ENCODE measurements at regions not wholly inside any gene's neighbourhood (a gene's known extent, or its start where the extent isn't known, plus 50 kb on each side); places are given as distances from the start of the nearest gene placed in this dataset.
"Not testable (repeated sequence)": the region's sequence is repeated elsewhere in the genome, so short reads cannot be mapped to it uniquely, and the experiment has no call there.

- H3K4me3 ChIP-seq (replicated peaks in 1 of 2; ENCODE audit: low read depth in 1 of 2, low read length in 2 of 2); BruUV-seq (replicated peaks); H3K27me3 ChIP-seq (ENCODE audit: insufficient read depth, low read length); H2AFZ ChIP-seq (ENCODE audit: low read depth, low read length, poor library complexity, severe bottlenecking); H3K27ac ChIP-seq (ENCODE audit: low read depth, low read length); DNase-seq (ENCODE audit: low read depth, low spot score); H3K79me2 ChIP-seq (ENCODE audit: insufficient read depth, low read length); H3K9ac ChIP-seq (ENCODE audit: low read length); POLR2A ChIA-PET; RAD21 ChIA-PET (ENCODE audit: low non-redundant PET in 1 of 2, low total read pairs in 2 of 2, uncharacterized antibody in 2 of 2, unreplicated experiment in 2 of 2); H3K9me3 ChIP-seq (ENCODE audit: control insufficient read depth in 1 of 2, insufficient read depth in 1 of 2, low read depth in 1 of 2, low read length in 2 of 2); H3K36me3 ChIP-seq (ENCODE audit: control insufficient read depth in 1 of 2, insufficient read depth in 2 of 2, low read length in 2 of 2); H4K20me1 ChIP-seq (ENCODE audit: insufficient read depth); H3K9me2 ChIP-seq (ENCODE audit: insufficient read depth); CTCF ChIA-PET; intact Hi-C loops (cut with micrococcal nuclease): not testable (repeated sequence)
- ATAC-seq: peak; percentile 44
- peak overlapping the region; percentile 45; the same call in 1 of the 2 replicates for H3K4me2 ChIP-seq (ENCODE audit: low read length)
- H3K4me1 ChIP-seq (ENCODE audit: control insufficient read depth in 1 of 2, insufficient read depth in 2 of 2, low read length in 2 of 2): peaks cover 6 to 15% of the 10 kb centered on the region in 2 experiments
Observed at GRCh38 chr2:111312897-111313607, 192.3 kb downstream of the BCL2L11 start.

DNA sequence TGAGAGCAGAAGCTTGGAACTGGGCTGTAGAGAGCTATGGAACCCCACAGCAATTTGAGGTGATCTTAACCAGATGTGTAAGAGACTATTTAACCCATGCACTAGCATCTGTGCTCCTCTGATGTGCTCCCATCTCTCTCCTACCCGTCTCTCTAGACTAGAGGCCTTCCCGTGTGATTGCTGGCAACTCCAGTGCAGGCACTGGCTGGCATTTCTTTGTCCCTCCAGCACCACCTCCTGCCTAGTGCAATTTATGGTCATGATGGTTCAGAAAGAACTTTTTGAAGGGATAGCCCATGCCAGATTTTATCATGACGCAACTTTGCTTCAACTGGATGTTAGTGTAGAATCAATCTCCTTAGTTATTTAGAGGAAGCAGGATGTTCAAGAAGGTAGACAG, 193.0 kb downstream of the BCL2L11 start:
- POLR2A ChIA-PET; H4K20me1 ChIP-seq (ENCODE audit: insufficient read depth); DNase-seq (ENCODE audit: low read depth, low spot score); CTCF ChIA-PET; H3K27ac ChIP-seq (ENCODE audit: low read depth, low read length); H3K9ac ChIP-seq (ENCODE audit: low read length); H3K4me3 ChIP-seq (replicated peaks in 1 of 2; ENCODE audit: low read depth in 1 of 2, low read length in 2 of 2); intact Hi-C loops (cut with micrococcal nuclease); H2AFZ ChIP-seq (ENCODE audit: low read depth, low read length, poor library complexity, severe bottlenecking); BruUV-seq (replicated peaks); RAD21 ChIA-PET (ENCODE audit: low non-redundant PET in 1 of 2, low total read pairs in 2 of 2, uncharacterized antibody in 2 of 2, unreplicated experiment in 2 of 2); H3K9me3 ChIP-seq (ENCODE audit: control insufficient read depth in 1 of 2, insufficient read depth in 1 of 2, low read depth in 1 of 2, low read length in 2 of 2); H3K27me3 ChIP-seq (ENCODE audit: insufficient read depth, low read length); H3K36me3 ChIP-seq (ENCODE audit: control insufficient read depth in 1 of 2, insufficient read depth in 2 of 2, low read length in 2 of 2); H3K79me2 ChIP-seq (ENCODE audit: insufficient read depth, low read length); H3K4me2 ChIP-seq (ENCODE audit: low read length); H3K9me2 ChIP-seq (ENCODE audit: insufficient read depth): not testable (repeated sequence)
- H3K4me1 ChIP-seq (ENCODE audit: control insufficient read depth in 1 of 2, insufficient read depth in 2 of 2, low read length in 2 of 2): peaks cover 6 to 15% of the 10 kb centered on the region in 2 experiments
- 0 out of 2 replicates have a peak, but pooled peaks have one; percentile 13 for ATAC-seq

DNA sequence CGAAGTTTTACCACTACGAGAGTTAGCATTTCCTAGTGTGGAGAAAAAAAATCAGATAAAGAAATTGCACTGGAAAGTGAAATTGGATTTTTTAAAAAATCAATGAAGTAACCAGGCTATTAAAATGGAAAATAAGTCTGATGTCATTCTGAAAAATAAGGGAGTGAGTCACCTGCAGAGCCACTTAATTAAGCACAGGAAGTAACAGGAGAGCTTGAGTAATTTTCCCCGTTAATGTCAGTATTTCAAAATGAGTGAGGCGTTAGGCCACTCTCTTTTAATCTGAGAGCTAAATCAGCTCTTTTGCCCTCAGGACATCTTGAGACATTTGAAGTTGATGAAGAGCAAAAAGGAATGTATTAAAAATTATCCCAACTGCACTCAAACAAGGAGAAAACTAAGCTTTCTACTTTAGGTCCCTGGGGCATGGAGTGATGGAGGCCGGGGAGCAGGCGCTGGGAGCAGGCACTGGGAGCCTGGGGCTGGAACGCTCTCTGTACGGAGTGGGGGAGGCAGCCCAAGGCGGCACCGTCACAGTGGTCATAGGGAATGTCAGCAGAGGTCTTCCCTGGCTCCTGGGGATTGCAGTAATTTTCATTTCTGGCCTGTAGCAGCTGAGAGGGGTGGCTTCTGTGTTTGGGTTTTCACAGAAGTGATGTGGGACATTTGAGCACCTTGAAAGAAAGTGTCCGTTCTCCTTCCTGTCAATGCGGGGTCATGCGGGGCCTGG, 194.6 kb downstream of the BCL2L11 start:
- intact Hi-C loops (cut with micrococcal nuclease); POLR2A ChIA-PET; H3K9me3 ChIP-seq (ENCODE audit: control insufficient read depth in 1 of 2, insufficient read depth in 1 of 2, low read depth in 1 of 2, low read length in 2 of 2); H3K4me2 ChIP-seq (ENCODE audit: low read length); BruUV-seq (replicated peaks); DNase-seq (ENCODE audit: low read depth, low spot score); H3K9me2 ChIP-seq (ENCODE audit: insufficient read depth); RAD21 ChIA-PET (ENCODE audit: low non-redundant PET in 1 of 2, low total read pairs in 2 of 2, uncharacterized antibody in 2 of 2, unreplicated experiment in 2 of 2); H4K20me1 ChIP-seq (ENCODE audit: insufficient read depth); H3K9ac ChIP-seq (ENCODE audit: low read length); ATAC-seq; H3K27me3 ChIP-seq (ENCODE audit: insufficient read depth, low read length); H3K79me2 ChIP-seq (ENCODE audit: insufficient read depth, low read length); H2AFZ ChIP-seq (ENCODE audit: low read depth, low read length, poor library complexity, severe bottlenecking); H3K4me3 ChIP-seq (replicated peaks in 1 of 2; ENCODE audit: low read depth in 1 of 2, low read length in 2 of 2); H3K36me3 ChIP-seq (ENCODE audit: control insufficient read depth in 1 of 2, insufficient read depth in 2 of 2, low read length in 2 of 2); H3K27ac ChIP-seq (ENCODE audit: low read depth, low read length); CTCF ChIA-PET: not testable (repeated sequence)
- H3K4me1 ChIP-seq (ENCODE audit: control insufficient read depth in 1 of 2, insufficient read depth in 2 of 2, low read length in 2 of 2): peaks cover 6 to 17% of the 10 kb centered on the region in 2 experiments

DNA sequence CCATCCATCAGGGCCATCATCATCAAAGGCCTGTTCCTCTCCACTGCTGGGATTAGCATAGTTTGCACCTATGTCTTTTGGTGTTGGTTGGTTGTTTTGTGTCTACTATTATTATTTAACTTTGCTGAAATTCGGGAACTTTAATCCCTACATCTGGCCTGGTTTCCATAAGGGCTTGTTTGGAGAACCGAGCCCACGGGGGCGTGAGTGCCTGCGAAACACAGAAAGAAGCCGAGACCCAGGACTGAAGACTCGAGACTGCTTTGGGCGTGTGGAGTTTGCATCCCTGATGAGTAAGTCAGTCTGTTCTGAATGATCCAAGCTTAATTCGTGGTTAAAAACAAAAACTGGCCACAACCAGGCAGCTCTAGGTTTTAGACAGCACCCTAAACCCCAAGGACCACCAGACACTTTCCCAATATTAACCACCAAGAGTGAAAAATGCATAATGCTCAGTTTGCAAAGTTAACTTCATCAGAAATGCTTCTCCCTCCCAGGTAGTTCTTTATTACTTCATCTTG, 195.6 kb downstream of the BCL2L11 start:
- not testable (repeated sequence) for BruUV-seq (replicated peaks)

More for the DNA sequence above, 195.6 kb downstream of the BCL2L11 start:
- H3K27ac ChIP-seq (ENCODE audit: low read depth, low read length); H3K4me2 ChIP-seq (ENCODE audit: low read length); intact Hi-C loops (cut with micrococcal nuclease); H3K4me3 ChIP-seq (replicated peaks in 1 of 2; ENCODE audit: low read depth in 1 of 2, low read length in 2 of 2); POLR2A ChIA-PET; RAD21 ChIA-PET (ENCODE audit: low non-redundant PET in 1 of 2, low total read pairs in 2 of 2, uncharacterized antibody in 2 of 2, unreplicated experiment in 2 of 2); H3K36me3 ChIP-seq (ENCODE audit: control insufficient read depth in 1 of 2, insufficient read depth in 2 of 2, low read length in 2 of 2); H4K20me1 ChIP-seq (ENCODE audit: insufficient read depth); DNase-seq (ENCODE audit: low read depth, low spot score); H3K9me3 ChIP-seq (ENCODE audit: control insufficient read depth in 1 of 2, insufficient read depth in 1 of 2, low read depth in 1 of 2, low read length in 2 of 2); H3K79me2 ChIP-seq (ENCODE audit: insufficient read depth, low read length); H2AFZ ChIP-seq (ENCODE audit: low read depth, low read length, poor library complexity, severe bottlenecking); H3K27me3 ChIP-seq (ENCODE audit: insufficient read depth, low read length); H3K9ac ChIP-seq (ENCODE audit: low read length); H3K9me2 ChIP-seq (ENCODE audit: insufficient read depth); ATAC-seq; CTCF ChIA-PET: not testable (repeated sequence)
- peaks cover 8 to 24% of the 10 kb centered on the region in 2 experiments for H3K4me1 ChIP-seq (ENCODE audit: control insufficient read depth in 1 of 2, insufficient read depth in 2 of 2, low read length in 2 of 2)

Data from HCT116 (cell line).